ENCODE measurements at regions not wholly inside any gene's neighbourhood (a gene's known extent, or its start where the extent isn't known, plus 50 kb on each side); places are given as distances from the start of the nearest gene placed in this dataset.

DNA sequence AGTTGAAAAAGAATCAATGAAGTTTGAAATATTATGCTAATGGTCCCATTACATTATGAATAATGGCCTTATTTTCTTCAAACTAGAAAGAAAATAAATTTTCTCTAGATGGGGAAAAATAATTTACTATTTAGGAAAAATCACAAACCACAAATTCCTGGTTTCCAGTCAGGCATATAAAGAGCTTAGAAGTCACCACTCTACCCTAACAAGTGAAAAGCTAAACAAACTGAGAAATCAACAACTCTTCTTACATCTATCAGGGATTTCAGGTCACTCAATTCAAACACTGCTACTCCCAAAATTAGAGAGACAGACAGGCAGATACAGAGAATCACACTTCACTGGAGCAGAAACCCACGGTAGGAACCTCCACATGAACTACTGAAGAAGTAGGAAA, 82.1 kb upstream of the LRRC7 start:
- TF ChIP-seq, protein P1, sequence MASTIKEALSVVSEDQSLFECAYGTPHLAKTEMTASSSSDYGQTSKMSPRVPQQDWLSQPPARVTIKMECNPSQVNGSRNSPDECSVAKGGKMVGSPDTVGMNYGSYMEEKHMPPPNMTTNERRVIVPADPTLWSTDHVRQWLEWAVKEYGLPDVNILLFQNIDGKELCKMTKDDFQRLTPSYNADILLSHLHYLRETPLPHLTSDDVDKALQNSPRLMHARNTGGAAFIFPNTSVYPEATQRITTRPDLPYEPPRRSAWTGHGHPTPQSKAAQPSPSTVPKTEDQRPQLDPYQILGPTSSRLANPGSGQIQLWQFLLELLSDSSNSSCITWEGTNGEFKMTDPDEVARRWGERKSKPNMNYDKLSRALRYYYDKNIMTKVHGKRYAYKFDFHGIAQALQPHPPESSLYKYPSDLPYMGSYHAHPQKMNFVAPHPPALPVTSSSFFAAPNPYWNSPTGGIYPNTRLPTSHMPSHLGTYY (CRISPR knock-in tag; IDR thresholded peaks at IDR 0.05): no peak
- TF ChIP-seq, protein P2, sequence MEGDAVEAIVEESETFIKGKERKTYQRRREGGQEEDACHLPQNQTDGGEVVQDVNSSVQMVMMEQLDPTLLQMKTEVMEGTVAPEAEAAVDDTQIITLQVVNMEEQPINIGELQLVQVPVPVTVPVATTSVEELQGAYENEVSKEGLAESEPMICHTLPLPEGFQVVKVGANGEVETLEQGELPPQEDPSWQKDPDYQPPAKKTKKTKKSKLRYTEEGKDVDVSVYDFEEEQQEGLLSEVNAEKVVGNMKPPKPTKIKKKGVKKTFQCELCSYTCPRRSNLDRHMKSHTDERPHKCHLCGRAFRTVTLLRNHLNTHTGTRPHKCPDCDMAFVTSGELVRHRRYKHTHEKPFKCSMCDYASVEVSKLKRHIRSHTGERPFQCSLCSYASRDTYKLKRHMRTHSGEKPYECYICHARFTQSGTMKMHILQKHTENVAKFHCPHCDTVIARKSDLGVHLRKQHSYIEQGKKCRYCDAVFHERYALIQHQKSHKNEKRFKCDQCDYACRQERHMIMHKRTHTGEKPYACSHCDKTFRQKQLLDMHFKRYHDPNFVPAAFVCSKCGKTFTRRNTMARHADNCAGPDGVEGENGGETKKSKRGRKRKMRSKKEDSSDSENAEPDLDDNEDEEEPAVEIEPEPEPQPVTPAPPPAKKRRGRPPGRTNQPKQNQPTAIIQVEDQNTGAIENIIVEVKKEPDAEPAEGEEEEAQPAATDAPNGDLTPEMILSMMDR (IDR thresholded peaks at IDR 0.05): no peak
- TF ChIP-seq, protein P3, sequence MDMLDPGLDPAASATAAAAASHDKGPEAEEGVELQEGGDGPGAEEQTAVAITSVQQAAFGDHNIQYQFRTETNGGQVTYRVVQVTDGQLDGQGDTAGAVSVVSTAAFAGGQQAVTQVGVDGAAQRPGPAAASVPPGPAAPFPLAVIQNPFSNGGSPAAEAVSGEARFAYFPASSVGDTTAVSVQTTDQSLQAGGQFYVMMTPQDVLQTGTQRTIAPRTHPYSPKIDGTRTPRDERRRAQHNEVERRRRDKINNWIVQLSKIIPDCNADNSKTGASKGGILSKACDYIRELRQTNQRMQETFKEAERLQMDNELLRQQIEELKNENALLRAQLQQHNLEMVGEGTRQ (CRISPR knock-in tag; IDR thresholded peaks at IDR 0.05): no peak
- TF ChIP-seq RELA (CRISPR knock-in tag; IDR thresholded peaks at IDR 0.05; ENCODE audit: borderline replicate concordance) (no peak), ZNF416 (CRISPR knock-in tag; IDR thresholded peaks at IDR 0.05) (no peak), NFYB (CRISPR knock-in tag; conservative IDR thresholded peaks at IDR 0.05; ENCODE audit: low read depth) (no peak)

Data from WTC11 (cell line).